ENCODE measurements at regions not wholly inside any gene's neighbourhood (a gene's known extent, or its start where the extent isn't known, plus 50 kb on each side); places are given as distances from the start of the nearest gene placed in this dataset.

GRCh38 chr6:77264970-77265369, 198.3 kb downstream of the HTR1B start:
- no peak for TF ChIP-seq REST (IDR thresholded peaks at IDR 0.05; ENCODE audit: insufficient read depth in 1 of 2, low read depth in 2 of 2, low read length in 2 of 2)
- no peak for TF ChIP-seq FOXP2 (optimal IDR thresholded peaks at IDR 0.05; ENCODE audit: borderline replicate concordance, extremely low read depth, extremely low read length, insufficient read depth)
- no peak for TF ChIP-seq POLR2AphosphoS5 (IDR thresholded peaks at IDR 0.05; ENCODE audit: low read depth, low read length)
- TF ChIP-seq SIN3A (IDR thresholded peaks at IDR 0.05; ENCODE audit: borderline replicate concordance, insufficient read depth, low read length): no peak
- no peak for TF ChIP-seq TAF1 (IDR thresholded peaks at IDR 0.05; ENCODE audit: borderline replicate concordance, insufficient read depth, low read length)

GRCh38 chr6:77263003-77263402, 200.3 kb downstream of the HTR1B start:
- no peak for TF ChIP-seq TAF1 (IDR thresholded peaks at IDR 0.05; ENCODE audit: borderline replicate concordance, insufficient read depth, low read length)

GRCh38 chr6:77249560-77249959, 213.7 kb downstream of the HTR1B start:
- TF ChIP-seq POLR2AphosphoS5 (IDR thresholded peaks at IDR 0.05; ENCODE audit: low read depth, low read length) (no peak), TAF1 (IDR thresholded peaks at IDR 0.05; ENCODE audit: borderline replicate concordance, insufficient read depth, low read length) (no peak), FOXP2 (optimal IDR thresholded peaks at IDR 0.05; ENCODE audit: borderline replicate concordance, extremely low read depth, extremely low read length, insufficient read depth) (no peak), SIN3A (IDR thresholded peaks at IDR 0.05; ENCODE audit: borderline replicate concordance, insufficient read depth, low read length) (no peak), REST (IDR thresholded peaks at IDR 0.05; ENCODE audit: insufficient read depth in 1 of 2, low read depth in 2 of 2, low read length in 2 of 2) (no peak)

DNA sequence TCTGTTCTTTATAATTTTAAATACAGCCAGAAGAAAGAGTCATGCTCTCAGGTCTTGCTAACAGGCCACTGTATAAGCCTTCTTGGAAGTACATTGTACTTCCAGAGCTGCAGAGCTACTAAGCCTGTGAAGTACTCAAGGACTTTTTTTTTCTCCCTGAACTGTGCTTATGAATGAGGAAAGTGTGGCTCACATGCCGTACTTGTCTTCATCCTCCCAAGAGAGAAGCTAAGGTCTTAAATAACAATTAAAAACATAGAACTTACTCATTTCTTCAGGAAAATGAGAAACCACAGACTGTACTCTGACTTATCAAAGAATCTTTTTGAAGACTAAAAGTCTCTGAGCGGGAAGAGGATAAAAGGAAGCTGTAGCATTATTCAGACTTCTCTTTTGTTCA, 218.3 kb downstream of the HTR1B start:
- TF ChIP-seq SIN3A (IDR thresholded peaks at IDR 0.05; ENCODE audit: borderline replicate concordance, insufficient read depth, low read length) (no peak), POLR2AphosphoS5 (IDR thresholded peaks at IDR 0.05; ENCODE audit: low read depth, low read length) (no peak), FOXP2 (optimal IDR thresholded peaks at IDR 0.05; ENCODE audit: borderline replicate concordance, extremely low read depth, extremely low read length, insufficient read depth) (no peak), TAF1 (IDR thresholded peaks at IDR 0.05; ENCODE audit: borderline replicate concordance, insufficient read depth, low read length) (no peak), REST (IDR thresholded peaks at IDR 0.05; ENCODE audit: insufficient read depth in 1 of 2, low read depth in 2 of 2, low read length in 2 of 2) (no peak)

DNA sequence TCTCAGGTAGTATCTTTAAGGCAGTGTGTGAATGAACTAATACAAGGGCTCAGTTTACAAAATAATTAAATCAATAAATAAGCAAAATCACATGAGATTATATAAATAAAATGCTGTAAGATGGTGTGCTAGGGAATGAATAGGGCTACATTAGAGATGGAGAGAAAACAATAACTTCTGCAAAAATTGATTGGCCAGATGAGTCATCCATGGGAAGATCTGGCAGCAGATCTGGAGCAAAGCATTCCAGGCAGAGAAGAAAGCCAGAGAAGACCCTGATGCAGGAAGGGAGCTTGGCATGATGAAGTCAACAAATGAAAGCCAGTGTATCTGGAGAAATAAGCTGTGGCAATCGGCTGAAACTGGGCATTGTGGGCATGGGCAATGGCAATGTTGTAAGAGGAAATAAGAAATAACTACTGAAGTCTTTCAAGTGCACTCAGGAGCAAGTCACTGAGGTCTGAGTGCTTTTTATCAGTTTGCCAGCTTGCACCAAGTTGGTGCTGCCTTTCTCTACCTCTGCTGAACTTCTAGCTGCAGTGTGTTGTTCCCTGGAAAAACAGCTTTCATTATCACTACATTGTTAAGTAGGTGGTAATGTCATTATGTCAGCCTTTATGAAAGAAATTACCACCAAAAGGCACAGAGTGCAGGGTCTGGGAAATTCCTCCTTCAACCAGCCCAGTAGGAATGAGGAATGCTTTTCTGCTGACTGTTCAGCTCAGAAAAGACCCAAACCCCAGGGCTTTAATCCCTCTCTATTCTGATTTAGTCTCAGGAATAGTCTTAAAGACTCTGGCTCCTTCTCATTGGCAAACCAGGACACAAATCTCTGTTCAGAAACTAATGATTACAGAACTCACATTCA, 231.6 kb downstream of the HTR1B start:
- TF ChIP-seq POLR2AphosphoS5 (IDR thresholded peaks at IDR 0.05; ENCODE audit: low read depth, low read length) (no peak), REST (IDR thresholded peaks at IDR 0.05; ENCODE audit: insufficient read depth in 1 of 2, low read depth in 2 of 2, low read length in 2 of 2) (no peak), TAF1 (IDR thresholded peaks at IDR 0.05; ENCODE audit: borderline replicate concordance, insufficient read depth, low read length) (no peak), FOXP2 (optimal IDR thresholded peaks at IDR 0.05; ENCODE audit: borderline replicate concordance, extremely low read depth, extremely low read length, insufficient read depth) (no peak), SIN3A (IDR thresholded peaks at IDR 0.05; ENCODE audit: borderline replicate concordance, insufficient read depth, low read length) (no peak)

All from PFSK-1 (cell line).